ENCODE measurements at regions not wholly inside any gene's neighbourhood (a gene's known extent, or its start where the extent isn't known, plus 50 kb on each side); places are given as distances from the start of the nearest gene placed in this dataset.

DNA sequence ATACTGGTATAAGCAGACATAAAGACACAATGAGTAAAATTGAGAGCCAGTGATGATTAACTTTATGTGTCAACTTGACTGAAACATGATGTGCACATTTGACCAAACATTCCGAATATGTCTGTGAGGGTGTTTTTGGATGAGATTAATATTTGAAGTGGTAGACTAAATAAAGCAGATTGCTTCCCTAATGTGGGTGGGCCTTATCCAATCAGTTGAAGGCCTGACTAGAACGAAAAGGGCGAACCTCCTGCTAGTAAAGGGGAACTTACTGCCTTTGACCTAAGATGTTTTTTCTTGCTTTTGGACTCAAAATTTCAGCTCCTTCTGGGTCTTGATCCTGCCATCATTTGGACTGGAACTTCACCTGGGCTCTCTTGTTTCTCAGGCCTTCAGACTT, 1387.7 kb upstream of the CDH6 start:
- TF ChIP-seq POLR2A (IDR thresholded peaks at IDR 0.05; ENCODE audit: low read depth, low read length) (no peak), EZH2 (IDR thresholded peaks at IDR 0.05; ENCODE audit: borderline replicate concordance, low read depth, low read length, severe bottlenecking) (no peak), POLR2AphosphoS5 (IDR thresholded peaks at IDR 0.05; ENCODE audit: insufficient read depth, low read depth, low read length) (no peak), MYC (IDR thresholded peaks at IDR 0.05; ENCODE audit: low read depth, low read length) (no peak), FOS (IDR thresholded peaks at IDR 0.05; ENCODE audit: borderline replicate concordance, insufficient read depth, low read length) (no peak), JUN (IDR thresholded peaks at IDR 0.05; ENCODE audit: borderline replicate concordance, insufficient read depth, insufficient read length, low read depth) (no peak)
- TF ChIP-seq, protein P1, sequence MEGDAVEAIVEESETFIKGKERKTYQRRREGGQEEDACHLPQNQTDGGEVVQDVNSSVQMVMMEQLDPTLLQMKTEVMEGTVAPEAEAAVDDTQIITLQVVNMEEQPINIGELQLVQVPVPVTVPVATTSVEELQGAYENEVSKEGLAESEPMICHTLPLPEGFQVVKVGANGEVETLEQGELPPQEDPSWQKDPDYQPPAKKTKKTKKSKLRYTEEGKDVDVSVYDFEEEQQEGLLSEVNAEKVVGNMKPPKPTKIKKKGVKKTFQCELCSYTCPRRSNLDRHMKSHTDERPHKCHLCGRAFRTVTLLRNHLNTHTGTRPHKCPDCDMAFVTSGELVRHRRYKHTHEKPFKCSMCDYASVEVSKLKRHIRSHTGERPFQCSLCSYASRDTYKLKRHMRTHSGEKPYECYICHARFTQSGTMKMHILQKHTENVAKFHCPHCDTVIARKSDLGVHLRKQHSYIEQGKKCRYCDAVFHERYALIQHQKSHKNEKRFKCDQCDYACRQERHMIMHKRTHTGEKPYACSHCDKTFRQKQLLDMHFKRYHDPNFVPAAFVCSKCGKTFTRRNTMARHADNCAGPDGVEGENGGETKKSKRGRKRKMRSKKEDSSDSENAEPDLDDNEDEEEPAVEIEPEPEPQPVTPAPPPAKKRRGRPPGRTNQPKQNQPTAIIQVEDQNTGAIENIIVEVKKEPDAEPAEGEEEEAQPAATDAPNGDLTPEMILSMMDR (IDR thresholded peaks at IDR 0.05; ENCODE audit: extremely low read depth in 1 of 2, insufficient read depth in 1 of 2, low read depth in 1 of 2, low read length in 2 of 2): no peak
- TF ChIP-seq, protein P2, sequence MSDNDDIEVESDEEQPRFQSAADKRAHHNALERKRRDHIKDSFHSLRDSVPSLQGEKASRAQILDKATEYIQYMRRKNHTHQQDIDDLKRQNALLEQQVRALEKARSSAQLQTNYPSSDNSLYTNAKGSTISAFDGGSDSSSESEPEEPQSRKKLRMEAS (IDR thresholded peaks at IDR 0.05; ENCODE audit: insufficient read depth, insufficient read length): no peak

Data from endothelial cell of umbilical vein (primary cell).